Islet precursor cell (in vitro differentiated cells): ENCODE measurements at regions not wholly inside any gene's neighbourhood (a gene's known extent, or its start where the extent isn't known, plus 50 kb on each side); places are given as distances from the start of the nearest gene placed in this dataset.

Experiments
- DNase-seq: peaks from one replicate; pipeline ENCODE4 v3.0.0-alpha.2; 2018

- DNase-seq = peak; percentile 81
Measured at GRCh38 chr15:93173369-93173768, 84.4 kb upstream of the RGMA start.

- no peak for DNase-seq
Measured at GRCh38 chr15:93171476-93171875, 82.5 kb upstream of the RGMA start.

GRCh38 chr15:93170329-93170728 is 81.3 kb upstream of the RGMA start:
- DNase-seq = no peak

- DNase-seq = no peak
Measured at GRCh38 chr15:93168910-93169309, 79.9 kb upstream of the RGMA start.

- DNase-seq = no peak
Measured at GRCh38 chr15:93167291-93167690, 78.3 kb upstream of the RGMA start.

GRCh38 chr15:93166675-93167074 is 77.7 kb upstream of the RGMA start:
- DNase-seq = no peak

GRCh38 chr15:93165734-93166470 is 76.9 kb upstream of the RGMA start:
- no peak for DNase-seq

GRCh38 chr15:93164409-93164808 is 75.4 kb upstream of the RGMA start:
- DNase-seq = no peak

GRCh38 chr15:93162560-93162959 is 73.5 kb upstream of the RGMA start:
- no peak for DNase-seq

GRCh38 chr15:93159930-93160329 is 70.9 kb upstream of the RGMA start:
- DNase-seq = no peak

GRCh38 chr15:93158097-93158900 is 69.3 kb upstream of the RGMA start:
- no peak for DNase-seq

GRCh38 chr15:93154666-93155065 is 65.7 kb upstream of the RGMA start:
- DNase-seq = no peak

GRCh38 chr15:93152951-93153350 is 63.9 kb upstream of the RGMA start:
- no peak for DNase-seq

GRCh38 chr15:93152360-93152759 is 63.3 kb upstream of the RGMA start:
- DNase-seq = no peak

- DNase-seq = no peak
Measured at GRCh38 chr15:93150910-93151881, 62.2 kb upstream of the RGMA start.

- no peak for DNase-seq
Measured at GRCh38 chr15:93146601-93147000, 57.6 kb upstream of the RGMA start.

- DNase-seq = peak; percentile 29
Measured at GRCh38 chr15:93146196-93146595, 57.2 kb upstream of the RGMA start.

- no peak for DNase-seq
Measured at GRCh38 chr15:93144463-93145236, 55.6 kb upstream of the RGMA start.

GRCh38 chr15:93143186-93143585 is 54.2 kb upstream of the RGMA start:
- no peak for DNase-seq

- no peak for DNase-seq
Measured at GRCh38 chr15:93141371-93141794, 52.4 kb upstream of the RGMA start.

- no peak for DNase-seq
Measured at GRCh38 chr15:93139436-93139835, 50.4 kb upstream of the RGMA start.

GRCh38 chr15:93138681-93139250 is 49.8 kb upstream of the RGMA start:
- DNase-seq = no peak
